ENCODE measurements at regions not wholly inside any gene's neighbourhood (a gene's known extent, or its start where the extent isn't known, plus 50 kb on each side); places are given as distances from the start of the nearest gene placed in this dataset.

- Mint-ChIP-seq H3K9me3 (no peaks in the 10 kb centered on the region), H3K36me3 (ENCODE audit: low read depth) (no peaks in the 10 kb centered on the region), H3K27ac (no peak overlapping the region), H3K27me3 (no peaks in the 10 kb centered on the region), H3K4me3 (no peak overlapping the region), H3K4me1 (ENCODE audit: low read depth) (no peaks in the 10 kb centered on the region)
- ChIA-PET POLR2A (no interaction called here), CTCF (no interaction called here)
- no peak overlapping the region for H3K4me3 ChIP-seq (ENCODE audit: low read length)
- TF ChIP-seq CTCF (IDR thresholded peaks at IDR 0.05): no peak
- DNase-seq (no peak), ATAC-seq (ENCODE audit: poor library complexity) (no peak)
- peaks cover 0 to 4% of the 10 kb centered on the region in 2 experiments for H3K9me3 ChIP-seq (ENCODE audit: control insufficient read depth in 1 of 2, insufficient read depth in 1 of 2, low read length in 2 of 2)
- H3K4me1 ChIP-seq (ENCODE audit: insufficient read depth, low read length): no peaks in the 10 kb centered on the region
- intact Hi-C loops (cut with DNase I, micrococcal nuclease): no loop called here
- no peaks in the 10 kb centered on the region for H3K36me3 ChIP-seq (ENCODE audit: insufficient read depth, low read length)
- no peak overlapping the region for H3K27ac ChIP-seq (ENCODE audit: low read depth in 1 of 2, low read length in 2 of 2)
- H3K27me3 ChIP-seq (ENCODE audit: control insufficient read depth in 1 of 2, insufficient read depth in 2 of 2, low read length in 2 of 2): no peaks in the 10 kb centered on the region
Observed at GRCh38 chr3:99407257-99407656, 231.1 kb upstream of the COL8A1 start.

- ChIA-PET POLR2A (no interaction called here), CTCF (no interaction called here)
- Histone ChIP-seq H3K4me1 (ENCODE audit: insufficient read depth, low read length) (no peaks in the 10 kb centered on the region), H3K36me3 (ENCODE audit: insufficient read depth, low read length) (no peaks in the 10 kb centered on the region), H3K4me3 (ENCODE audit: low read length) (no peak overlapping the region), H3K9me3 (ENCODE audit: control insufficient read depth in 1 of 2, insufficient read depth in 1 of 2, low read length in 2 of 2) (peaks cover 4 to 6% of the 10 kb centered on the region in 2 experiments), H3K27me3 (ENCODE audit: control insufficient read depth in 1 of 2, insufficient read depth in 2 of 2, low read length in 2 of 2) (no peaks in the 10 kb centered on the region), H3K27ac (ENCODE audit: low read depth in 1 of 2, low read length in 2 of 2) (no peak overlapping the region)
- no peak for TF ChIP-seq CTCF (IDR thresholded peaks at IDR 0.05)
- no peak overlapping the region for H3K4me3 Mint-ChIP-seq
- ATAC-seq (ENCODE audit: poor library complexity) (no peak), DNase-seq (no peak)
- no peak overlapping the region for H3K27ac Mint-ChIP-seq
- intact Hi-C loops (cut with DNase I, micrococcal nuclease): no loop called here
- H3K9me3 Mint-ChIP-seq: peaks cover 6% of the 10 kb centered on the region
- no peaks in the 10 kb centered on the region for H3K27me3 Mint-ChIP-seq
- H3K36me3 Mint-ChIP-seq (ENCODE audit: low read depth): no peaks in the 10 kb centered on the region
- no peaks in the 10 kb centered on the region for H3K4me1 Mint-ChIP-seq (ENCODE audit: low read depth)
Observed at GRCh38 chr3:99402755-99403154, 235.6 kb upstream of the COL8A1 start.

GRCh38 chr3:99400352-99400751, 238.0 kb upstream of the COL8A1 start:
- Histone ChIP-seq H3K36me3 (ENCODE audit: insufficient read depth, low read length) (no peaks in the 10 kb centered on the region), H3K4me1 (ENCODE audit: insufficient read depth, low read length) (no peaks in the 10 kb centered on the region), H3K9me3 (ENCODE audit: control insufficient read depth in 1 of 2, insufficient read depth in 1 of 2, low read length in 2 of 2) (peaks cover 4 to 6% of the 10 kb centered on the region in 2 experiments), H3K27ac (ENCODE audit: low read depth in 1 of 2, low read length in 2 of 2) (no peak overlapping the region), H3K4me3 (ENCODE audit: low read length) (no peak overlapping the region), H3K27me3 (ENCODE audit: control insufficient read depth in 1 of 2, insufficient read depth in 2 of 2, low read length in 2 of 2) (no peaks in the 10 kb centered on the region)
- ChIA-PET POLR2A (no interaction called here), CTCF (no interaction called here)
- Mint-ChIP-seq H3K27ac (no peak overlapping the region), H3K36me3 (ENCODE audit: low read depth) (no peaks in the 10 kb centered on the region), H3K27me3 (no peaks in the 10 kb centered on the region), H3K9me3 (peaks cover 6% of the 10 kb centered on the region), H3K4me3 (no peak overlapping the region), H3K4me1 (ENCODE audit: low read depth) (no peaks in the 10 kb centered on the region)
- TF ChIP-seq CTCF (IDR thresholded peaks at IDR 0.05): no peak
- ATAC-seq (ENCODE audit: poor library complexity): no peak
- DNase-seq: no peak
- intact Hi-C loops (cut with DNase I, micrococcal nuclease): no loop called here

Data from CD4-positive, alpha-beta T cell (primary cell).